Mesendoderm (in vitro differentiated cells): ENCODE measurements at regions not wholly inside any gene's neighbourhood (a gene's known extent, or its start where the extent isn't known, plus 50 kb on each side); places are given as distances from the start of the nearest gene placed in this dataset.

ENCODE experiments used
- DNase-seq: peaks from one replicate; pipeline ENCODE4 v3.0.0; 2013
- H2AK5ac ChIP-seq: 2 replicates; pipeline ENCODE4 v1.6.1; 2013; ENCODE audit warnings: low read length, inconsistent platforms
- H2BK120ac ChIP-seq: 2 replicates; pipeline ENCODE4 v1.6.1; 2013; ENCODE audit warnings: low read depth, mild to moderate bottlenecking, low read length, moderate library complexity, mixed read lengths
- H2BK15ac ChIP-seq: replicated peaks from 2 replicates; pipeline ENCODE4 v1.6.1; 2013; ENCODE audit warnings: low read depth, mild to moderate bottlenecking, moderate library complexity
- H2BK5ac ChIP-seq: 2 replicates; pipeline ENCODE4 v1.6.1; 2013; ENCODE audit warnings: low read length, inconsistent platforms
- H3K18ac ChIP-seq: 2 replicates; pipeline ENCODE4 v1.6.1; 2013; ENCODE audit warnings: mild to moderate bottlenecking, low read length, mixed read lengths
- H3K23ac ChIP-seq: one replicate; pipeline ENCODE4 v1.6.1; 2013; ENCODE audit warnings: low read length
- H3K27ac ChIP-seq: 2 replicates; pipeline ENCODE4 v1.5.1; 2013; ENCODE audit warnings: low read depth, mild to moderate bottlenecking, inconsistent platforms, low read length, moderate library complexity
- H3K27me3 ChIP-seq: 2 replicates; pipeline ENCODE4 v1.6.1; 2013; ENCODE audit warnings: low read length, control low read depth, mild to moderate bottlenecking, inconsistent platforms; ENCODE audit not compliant: insufficient read depth, poor library complexity
- H3K36me3 ChIP-seq: 2 replicates; pipeline ENCODE4 v1.6.1; 2013; ENCODE audit warnings: low read length, inconsistent platforms; ENCODE audit not compliant: control insufficient read depth, insufficient read depth
- H3K4ac ChIP-seq: one replicate; pipeline ENCODE4 v1.6.1; 2013; ENCODE audit warnings: low read depth, mild to moderate bottlenecking, low read length, moderate library complexity
- H3K4me1 ChIP-seq: 2 replicates; pipeline ENCODE4 v1.6.1; 2013; ENCODE audit warnings: low read depth, low read length, inconsistent platforms; ENCODE audit not compliant: control insufficient read depth
- H3K4me2 ChIP-seq: 2 replicates; pipeline ENCODE4 v1.6.1; 2013; ENCODE audit warnings: low read length
- H3K4me3 ChIP-seq: 2 replicates; pipeline ENCODE4 v1.5.1; 2013; ENCODE audit warnings: mild to moderate bottlenecking, low read length
- H3K56ac ChIP-seq: one replicate; pipeline ENCODE4 v1.6.1; 2013; ENCODE audit warnings: low read length
- H3K79me1 ChIP-seq: 2 replicates; pipeline ENCODE4 v1.6.1; 2013; ENCODE audit warnings: low read length, inconsistent platforms
- H3K79me2 ChIP-seq: 2 replicates; pipeline ENCODE4 v1.6.1; 2013; ENCODE audit warnings: mild to moderate bottlenecking, low read length; ENCODE audit not compliant: control insufficient read depth, insufficient read depth
- H3K9ac ChIP-seq: 2 replicates; pipeline ENCODE4 v1.6.1; 2013; ENCODE audit warnings: low read length, inconsistent platforms
- H4K5ac ChIP-seq: one replicate; pipeline ENCODE4 v1.6.1; 2013; ENCODE audit warnings: low read length
- H4K8ac ChIP-seq: one replicate; pipeline ENCODE4 v1.6.1; 2013; ENCODE audit warnings: low read depth, mild to moderate bottlenecking, control low read depth, low read length, moderate library complexity
- WGBS: extraction: QIAGEN DNeasy Blood & Tissue Kit; methylation state at CpG from one replicate; pipeline ENCODE4 v1.1.7; 2013; ENCODE audit warnings: low lambda C conversion rate, missing lambda C conversion rate; ENCODE audit not compliant: insufficient coverage; ENCODE audit errors: extremely low coverage; 5-methylcytosine and 5-hydroxymethylcytosine counted together

- Histone ChIP-seq H3K4me2 (no peak overlapping the region), H2BK15ac (no peak overlapping the region), H3K18ac (no peak overlapping the region), H2BK5ac (no peak overlapping the region), H3K79me1 (no peaks in the 10 kb centered on the region), H3K79me2 (no peaks in the 10 kb centered on the region), H2BK120ac (no peak overlapping the region), H3K36me3 (no peaks in the 10 kb centered on the region), H2AK5ac (no peak overlapping the region), H4K8ac (no peak overlapping the region), H3K4me3 (no peak overlapping the region), H3K56ac (no peak overlapping the region), H3K9ac (no peak overlapping the region), H4K5ac (no peak overlapping the region), H3K27ac (no peak overlapping the region), H3K23ac (no peak overlapping the region), H3K27me3 (no peaks in the 10 kb centered on the region), H3K4ac (no peak overlapping the region), H3K4me1 (no peaks in the 10 kb centered on the region)
- no peak for DNase-seq
- no CpG with 5 or more reads among the region's 5 CpGs for WGBS
Measured at GRCh38 chr20:54398814-54399213, 76.6 kb upstream of the DOK5 start.

- H3K4me3 ChIP-seq: no peak overlapping the region
Measured at GRCh38 chr20:54405540-54405939, 69.9 kb upstream of the DOK5 start.

GRCh38 chr20:54407459-54407858, 67.9 kb upstream of the DOK5 start:
- no peaks in the 10 kb centered on the region for H3K36me3 ChIP-seq
- no peak for DNase-seq
- no peak overlapping the region for H2AK5ac ChIP-seq
- H3K79me1 ChIP-seq: no peaks in the 10 kb centered on the region
- H2BK15ac ChIP-seq: no peak overlapping the region
- H3K4ac ChIP-seq: no peak overlapping the region
- H3K56ac ChIP-seq: no peak overlapping the region
- H3K4me3 ChIP-seq: no peak overlapping the region
- no peak overlapping the region for H4K5ac ChIP-seq
- H2BK5ac ChIP-seq: no peak overlapping the region
- no peak overlapping the region for H4K8ac ChIP-seq
- no peak overlapping the region for H3K18ac ChIP-seq
- H3K4me1 ChIP-seq: no peaks in the 10 kb centered on the region
- no peak overlapping the region for H3K4me2 ChIP-seq
- H3K23ac ChIP-seq: no peak overlapping the region
- no peak overlapping the region for H3K27ac ChIP-seq
- no peaks in the 10 kb centered on the region for H3K27me3 ChIP-seq
- H3K79me2 ChIP-seq: no peaks in the 10 kb centered on the region
- no peak overlapping the region for H3K9ac ChIP-seq
- no peak overlapping the region for H2BK120ac ChIP-seq
- no CpG with 5 or more reads among the region's 6 CpGs for WGBS

More at GRCh38 chr20:54405540-54405939, 69.9 kb upstream of the DOK5 start:
- no peaks in the 10 kb centered on the region for H3K79me1 ChIP-seq
- no peak overlapping the region for H2BK120ac ChIP-seq
- no peak overlapping the region for H4K8ac ChIP-seq
- DNase-seq: no peak
- H3K4me1 ChIP-seq: no peaks in the 10 kb centered on the region
- no CpG with 5 or more reads among the region's 2 CpGs for WGBS
- no peak overlapping the region for H3K4me2 ChIP-seq
- no peak overlapping the region for H3K9ac ChIP-seq
- no peak overlapping the region for H2BK5ac ChIP-seq
- H4K5ac ChIP-seq: no peak overlapping the region
- H3K27me3 ChIP-seq: no peaks in the 10 kb centered on the region
- H2AK5ac ChIP-seq: no peak overlapping the region
- H2BK15ac ChIP-seq: no peak overlapping the region
- H3K18ac ChIP-seq: no peak overlapping the region
- H3K36me3 ChIP-seq: no peaks in the 10 kb centered on the region
- no peaks in the 10 kb centered on the region for H3K79me2 ChIP-seq
- no peak overlapping the region for H3K4ac ChIP-seq
- no peak overlapping the region for H3K56ac ChIP-seq
- no peak overlapping the region for H3K27ac ChIP-seq
- H3K23ac ChIP-seq: no peak overlapping the region

- H2AK5ac ChIP-seq: no peak overlapping the region
- H3K56ac ChIP-seq: no peak overlapping the region
- WGBS: no CpG with 5 or more reads among the region's 1 CpG
- H3K4ac ChIP-seq: no peak overlapping the region
- H3K36me3 ChIP-seq: no peaks in the 10 kb centered on the region
- H3K79me1 ChIP-seq: no peaks in the 10 kb centered on the region
- no peak overlapping the region for H3K23ac ChIP-seq
- no peak overlapping the region for H4K5ac ChIP-seq
- H3K4me2 ChIP-seq: no peak overlapping the region
- no peaks in the 10 kb centered on the region for H3K4me1 ChIP-seq
- no peak overlapping the region for H3K18ac ChIP-seq
- H4K8ac ChIP-seq: no peak overlapping the region
- H3K9ac ChIP-seq: no peak overlapping the region
- DNase-seq: no peak
- no peak overlapping the region for H3K27ac ChIP-seq
- H3K4me3 ChIP-seq: no peak overlapping the region
- no peak overlapping the region for H2BK120ac ChIP-seq
- no peak overlapping the region for H2BK15ac ChIP-seq
- H2BK5ac ChIP-seq: no peak overlapping the region
- no peaks in the 10 kb centered on the region for H3K79me2 ChIP-seq
- H3K27me3 ChIP-seq: no peaks in the 10 kb centered on the region
Measured at GRCh38 chr20:54415967-54416366, 59.4 kb upstream of the DOK5 start.

GRCh38 chr20:54416770-54417169, 58.6 kb upstream of the DOK5 start:
- H3K23ac ChIP-seq: no peak overlapping the region
- no peak overlapping the region for H3K18ac ChIP-seq
- no peaks in the 10 kb centered on the region for H3K4me1 ChIP-seq
- no peak for DNase-seq
- H3K4me3 ChIP-seq: no peak overlapping the region
- H3K36me3 ChIP-seq: no peaks in the 10 kb centered on the region
- H2BK5ac ChIP-seq: no peak overlapping the region
- no peak overlapping the region for H3K9ac ChIP-seq
- H2AK5ac ChIP-seq: no peak overlapping the region
- H3K79me1 ChIP-seq: no peaks in the 10 kb centered on the region
- no peaks in the 10 kb centered on the region for H3K79me2 ChIP-seq
- H3K56ac ChIP-seq: no peak overlapping the region
- no peak overlapping the region for H3K4me2 ChIP-seq
- H3K27me3 ChIP-seq: no peaks in the 10 kb centered on the region
- no peak overlapping the region for H3K4ac ChIP-seq
- no peak overlapping the region for H3K27ac ChIP-seq
- no peak overlapping the region for H4K8ac ChIP-seq
- H2BK15ac ChIP-seq: no peak overlapping the region
- no CpG with 5 or more reads among the region's 4 CpGs for WGBS
- no peak overlapping the region for H4K5ac ChIP-seq
- H2BK120ac ChIP-seq: no peak overlapping the region

- Histone ChIP-seq H3K27ac (no peak overlapping the region), H3K18ac (no peak overlapping the region), H3K27me3 (no peaks in the 10 kb centered on the region), H4K8ac (no peak overlapping the region), H3K36me3 (no peaks in the 10 kb centered on the region), H3K4me2 (no peak overlapping the region), H2BK120ac (no peak overlapping the region), H3K4me3 (no peak overlapping the region), H2AK5ac (no peak overlapping the region), H3K9ac (no peak overlapping the region), H3K23ac (no peak overlapping the region), H4K5ac (no peak overlapping the region), H3K4me1 (no peaks in the 10 kb centered on the region), H2BK5ac (no peak overlapping the region), H2BK15ac (no peak overlapping the region), H3K56ac (no peak overlapping the region), H3K79me1 (no peaks in the 10 kb centered on the region), H3K79me2 (no peaks in the 10 kb centered on the region), H3K4ac (no peak overlapping the region)
- no peak for DNase-seq
Measured at GRCh38 chr20:54419531-54419930, 55.9 kb upstream of the DOK5 start.
